Kidney (tissue), 13 donors: ENCODE measurements at regions not wholly inside any gene's neighbourhood (a gene's known extent, or its start where the extent isn't known, plus 50 kb on each side); places are given as distances from the start of the nearest gene placed in this dataset.

Experiments used
- DNase-seq, 5 donors: peaks; one replicate each; pipeline ENCODE4 v3.0.0-alpha.2; 2013 to 2020
- FAIRE-seq: peaks from 2 replicates; lab custom pipeline; 2012; peaks lifted over from hg19 to GRCh38; lab: Jason Lieb, UNC
- H3K27ac ChIP-seq, 2 donors: one replicate each; pipeline ENCODE4 v1.7.0; 2013; ENCODE audit warnings: low read depth in 2 of 2, low read length in 2 of 2, inconsistent platforms in 1 of 2
- H3K27me3 ChIP-seq: one replicate; pipeline ENCODE4 v1.7.1; 2013; ENCODE audit warnings: low read length, inconsistent platforms; ENCODE audit not compliant: control insufficient read depth, insufficient read depth
- H3K36me3 ChIP-seq, 3 donors: one replicate each; pipeline versions ENCODE4 v1.7.0 to v1.7.1; 2013; ENCODE audit warnings: low read length in 3 of 3, control low read depth in 1 of 3, inconsistent platforms in 1 of 3; ENCODE audit not compliant: insufficient read depth in 3 of 3, control insufficient read depth in 2 of 3
- H3K4me1 ChIP-seq, 3 donors: one replicate each; pipeline versions ENCODE4 v1.7.0 to v1.7.1; 2013; ENCODE audit warnings: low read length in 3 of 3, inconsistent platforms in 1 of 3, low read depth in 1 of 3; ENCODE audit not compliant: control insufficient read depth in 2 of 3, insufficient read depth in 2 of 3
- H3K4me3 ChIP-seq, 3 donors: one replicate each; pipeline versions ENCODE4 v1.7.0 to v1.8.1; 2013; ENCODE audit warnings: low read length in 3 of 3, control low read depth in 1 of 3, inconsistent platforms in 1 of 3
- H3K9ac ChIP-seq, 3 donors: one replicate each; pipeline versions ENCODE4 v1.7.0 to v1.7.1; 2013; ENCODE audit warnings: low read length in 3 of 3, control low read depth in 1 of 3, inconsistent platforms in 1 of 3
- H3K9me3 ChIP-seq, 3 donors: one replicate each; pipeline versions ENCODE4 v1.7.0 to v1.7.1; 2013; ENCODE audit warnings: low read length in 3 of 3, control low read depth in 1 of 3, inconsistent platforms in 1 of 3; ENCODE audit not compliant: control insufficient read depth in 2 of 3, insufficient read depth in 1 of 3
- CTCF ChIP-seq: IDR thresholded peaks from 3 replicates; pipeline ENCODE4 v1.5.1; 2012; ENCODE audit warnings: mild to moderate bottlenecking, moderate library complexity, borderline replicate concordance; ENCODE audit not compliant: insufficient read depth; ENCODE audit errors: extremely low read depth
- intact Hi-C: fragments of 100-400 bp; cut with DNase I; formaldehyde crosslinking; loops from one replicate; pipeline ENCODE4 v1.11.1; 2022
- donor health status: control.
- donor health status: control.
- donor health status: control.
- donor health status: control.
- donor health status: control.
- donor health status: DM: yes; HTN: yes; CAD: no.
- donor health status: Normal renal cell carcinoma (clear cell type).

- DNase-seq = peak in 3 of 5 donors; percentile 21 to 66 (median 57)
- H3K4me1 ChIP-seq = no peaks in the 10 kb centered on the region
- H3K4me3 ChIP-seq = no peak overlapping the region
- intact Hi-C loops = no loop called here
- no peaks in the 10 kb centered on the region for H3K9me3 ChIP-seq
- peak; percentile 60 for FAIRE-seq
- H3K27me3 ChIP-seq = no peaks in the 10 kb centered on the region
- H3K27ac ChIP-seq = no peak overlapping the region
- H3K36me3 ChIP-seq = no peaks in the 10 kb centered on the region
- no peak for TF ChIP-seq CTCF
- H3K9ac ChIP-seq = no peak overlapping the region
Observed at GRCh38 chr3:31067004-31067403, 172.5 kb upstream of the GADL1 start.

GRCh38 chr3:31075471-31075870 lies 181.0 kb upstream of the GADL1 start:
- DNase-seq = no peak
- TF ChIP-seq CTCF = no peak
- intact Hi-C loops = no loop called here

GRCh38 chr3:31075876-31076275 lies 181.4 kb upstream of the GADL1 start:
- Histone ChIP-seq H3K4me3 (no peak overlapping the region), H3K27ac (no peak overlapping the region), H3K27me3 (no peaks in the 10 kb centered on the region), H3K36me3 (no peaks in the 10 kb centered on the region), H3K9me3 (no peaks in the 10 kb centered on the region), H3K4me1 (no peaks in the 10 kb centered on the region), H3K9ac (no peak overlapping the region)
- no peak for TF ChIP-seq CTCF
- DNase-seq = no peak
- FAIRE-seq = no peak
- intact Hi-C loops = no loop called here

More at GRCh38 chr3:31075471-31075870, 181.0 kb upstream of the GADL1 start:
- no peak for FAIRE-seq
- no peak overlapping the region for H3K4me3 ChIP-seq
- no peak overlapping the region for H3K27ac ChIP-seq
- H3K9ac ChIP-seq = no peak overlapping the region
- no peaks in the 10 kb centered on the region for H3K9me3 ChIP-seq
- no peaks in the 10 kb centered on the region for H3K36me3 ChIP-seq
- no peaks in the 10 kb centered on the region for H3K4me1 ChIP-seq
- no peaks in the 10 kb centered on the region for H3K27me3 ChIP-seq

- H3K9me3 ChIP-seq = no peaks in the 10 kb centered on the region
- H3K27ac ChIP-seq = no peak overlapping the region
- intact Hi-C loops = no loop called here
- H3K9ac ChIP-seq = no peak overlapping the region
- no peak for DNase-seq
- no peak overlapping the region for H3K4me3 ChIP-seq
- no peaks in the 10 kb centered on the region for H3K4me1 ChIP-seq
- FAIRE-seq = no peak
- no peaks in the 10 kb centered on the region for H3K27me3 ChIP-seq
- no peak for TF ChIP-seq CTCF
- no peaks in the 10 kb centered on the region for H3K36me3 ChIP-seq
Observed at GRCh38 chr3:31077021-31077601, 182.7 kb upstream of the GADL1 start.
